H1 (cell line): ENCODE measurements at regions not wholly inside any gene's neighbourhood (a gene's known extent, or its start where the extent isn't known, plus 50 kb on each side); places are given as distances from the start of the nearest gene placed in this dataset.

Experiments used
- CREB1 ChIP-seq: IDR thresholded peaks from 2 replicates; pipeline ENCODE4 v1.6.1; 2012; ENCODE audit warnings: inconsistent platforms
- EZH2 ChIP-seq: fragments of 200-600 bp; sonication (generic); IDR thresholded peaks from 2 replicates; pipeline ENCODE4 v1.7.1; 2012; ENCODE audit warnings: low read depth, mild to moderate bottlenecking, moderate library complexity, low read length, inconsistent platforms; ENCODE audit not compliant: severe bottlenecking
- JUN ChIP-seq: IDR thresholded peaks from 2 replicates; pipeline ENCODE4 v1.6.1; 2011; ENCODE audit warnings: low read depth, mild to moderate bottlenecking, improper control_type of control experiment, low read length
- JUND ChIP-seq: IDR thresholded peaks from 2 replicates; pipeline ENCODE4 v1.6.1; 2011; ENCODE audit warnings: mild to moderate bottlenecking, improper control_type of control experiment, low read length
- SIN3A ChIP-seq, 2 experiments: IDR thresholded peaks in 1 of 2; conservative IDR thresholded peaks in 1 of 2; 2 replicates each; pipeline ENCODE4 v1.6.1; 2011 to 2012; ENCODE audit warnings: low read length in 2 of 2, improper control_type of control experiment in 1 of 2, low read depth in 1 of 2, mild to moderate bottlenecking in 1 of 2
- TF ChIP-seq, protein P1 (sequence below), 3 experiments: IDR thresholded peaks; 1 replicate in 2 of 3; 2 replicates in 1 of 3; pipeline versions ENCODE4 v1.5.1 to v1.6.1; 2011; ENCODE audit warnings: low read length in 3 of 3, mild to moderate bottlenecking in 3 of 3, inconsistent platforms in 2 of 3, low read depth in 1 of 3, moderate library complexity in 1 of 3; ENCODE audit not compliant: insufficient read depth in 1 of 3; ENCODE audit errors: control extremely low read depth in 1 of 3
- TF ChIP-seq, protein P2 (sequence below): IDR thresholded peaks from 2 replicates; pipeline ENCODE4 v1.6.1; 2011; ENCODE audit warnings: low read length, improper control_type of control experiment
- TF ChIP-seq, protein P3 (sequence below): IDR thresholded peaks from 2 replicates; pipeline ENCODE4 v1.6.1; 2012; ENCODE audit warnings: inconsistent platforms

DNA sequence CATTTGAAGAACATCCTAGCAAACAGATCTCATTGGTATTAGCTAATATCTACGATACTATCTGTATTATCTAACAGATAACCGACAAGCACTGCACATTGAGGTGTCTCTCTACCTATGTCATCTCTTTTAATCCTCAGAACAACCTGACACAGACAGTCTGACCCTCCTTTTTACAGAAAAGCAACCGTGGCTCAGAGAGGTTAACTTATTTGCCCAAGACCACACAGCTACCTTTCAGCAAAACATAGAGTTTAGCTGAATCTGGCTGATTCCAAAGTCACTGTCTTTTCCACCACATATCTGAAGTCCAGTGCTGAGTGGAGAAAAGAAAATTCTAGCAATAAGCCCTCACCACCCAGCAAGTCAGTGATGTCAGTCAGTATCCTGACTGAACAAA, 358.7 kb upstream of the JARID2 start:
- TF ChIP-seq JUND, result no peak
- no peak for TF ChIP-seq EZH2
- TF ChIP-seq SIN3A (conservative IDR thresholded peaks at IDR 0.05 in 1 of 2, IDR thresholded peaks at IDR 0.05 in 1 of 2; ENCODE audit: low read depth in 1 of 2, low read length in 2 of 2), result no peak
- TF ChIP-seq, protein P1, sequence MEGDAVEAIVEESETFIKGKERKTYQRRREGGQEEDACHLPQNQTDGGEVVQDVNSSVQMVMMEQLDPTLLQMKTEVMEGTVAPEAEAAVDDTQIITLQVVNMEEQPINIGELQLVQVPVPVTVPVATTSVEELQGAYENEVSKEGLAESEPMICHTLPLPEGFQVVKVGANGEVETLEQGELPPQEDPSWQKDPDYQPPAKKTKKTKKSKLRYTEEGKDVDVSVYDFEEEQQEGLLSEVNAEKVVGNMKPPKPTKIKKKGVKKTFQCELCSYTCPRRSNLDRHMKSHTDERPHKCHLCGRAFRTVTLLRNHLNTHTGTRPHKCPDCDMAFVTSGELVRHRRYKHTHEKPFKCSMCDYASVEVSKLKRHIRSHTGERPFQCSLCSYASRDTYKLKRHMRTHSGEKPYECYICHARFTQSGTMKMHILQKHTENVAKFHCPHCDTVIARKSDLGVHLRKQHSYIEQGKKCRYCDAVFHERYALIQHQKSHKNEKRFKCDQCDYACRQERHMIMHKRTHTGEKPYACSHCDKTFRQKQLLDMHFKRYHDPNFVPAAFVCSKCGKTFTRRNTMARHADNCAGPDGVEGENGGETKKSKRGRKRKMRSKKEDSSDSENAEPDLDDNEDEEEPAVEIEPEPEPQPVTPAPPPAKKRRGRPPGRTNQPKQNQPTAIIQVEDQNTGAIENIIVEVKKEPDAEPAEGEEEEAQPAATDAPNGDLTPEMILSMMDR (IDR thresholded peaks at IDR 0.05; ENCODE audit: control extremely low read depth in 1 of 3, insufficient read depth in 1 of 3, low read depth in 1 of 3, low read length in 3 of 3), result no peak
- TF ChIP-seq, protein P2, sequence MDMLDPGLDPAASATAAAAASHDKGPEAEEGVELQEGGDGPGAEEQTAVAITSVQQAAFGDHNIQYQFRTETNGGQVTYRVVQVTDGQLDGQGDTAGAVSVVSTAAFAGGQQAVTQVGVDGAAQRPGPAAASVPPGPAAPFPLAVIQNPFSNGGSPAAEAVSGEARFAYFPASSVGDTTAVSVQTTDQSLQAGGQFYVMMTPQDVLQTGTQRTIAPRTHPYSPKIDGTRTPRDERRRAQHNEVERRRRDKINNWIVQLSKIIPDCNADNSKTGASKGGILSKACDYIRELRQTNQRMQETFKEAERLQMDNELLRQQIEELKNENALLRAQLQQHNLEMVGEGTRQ, result no peak
- TF ChIP-seq JUN, result no peak
- TF ChIP-seq CREB1, result no peak
- TF ChIP-seq, protein P3, sequence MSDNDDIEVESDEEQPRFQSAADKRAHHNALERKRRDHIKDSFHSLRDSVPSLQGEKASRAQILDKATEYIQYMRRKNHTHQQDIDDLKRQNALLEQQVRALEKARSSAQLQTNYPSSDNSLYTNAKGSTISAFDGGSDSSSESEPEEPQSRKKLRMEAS, result no peak
